ENCODE measurements at regions not wholly inside any gene's neighbourhood (a gene's known extent, or its start where the extent isn't known, plus 50 kb on each side); places are given as distances from the start of the nearest gene placed in this dataset.

GRCh38 chrX:39678914-39679313, 418.8 kb downstream of the BCOR start:
- TF ChIP-seq POLR2A (IDR thresholded peaks at IDR 0.05), result no peak
- no peak for TF ChIP-seq CTCF (IDR thresholded peaks at IDR 0.05)
